Left lung (tissue), 4 donors: ENCODE measurements at regions not wholly inside any gene's neighbourhood (a gene's known extent, or its start where the extent isn't known, plus 50 kb on each side); places are given as distances from the start of the nearest gene placed in this dataset.

Experiments used
- ATAC-seq: fragments of 200-7000 bp; cut with Tn5 transposase; one replicate; pipeline ENCODE4 v1.9.1; 2020; ENCODE audit warnings: moderate library complexity
- DNase-seq, 4 donors: peaks; one replicate each; pipeline ENCODE4 v3.0.0-alpha.2; 2013 to 2020
- H3K27ac ChIP-seq, 2 donors: fragments of 200-600 bp; sonication (generic) in 1 of 2; one replicate each; pipeline versions ENCODE4 v1.5.0 to v1.8.0; 2020 to 2021
- H3K27me3 ChIP-seq, 2 donors: fragments of 200-600 bp; sonication (generic) in 1 of 2; one replicate each; pipeline versions ENCODE4 v1.5.0 to v1.8.0; 2020 to 2021
- H3K36me3 ChIP-seq, 2 donors: fragments of 200-600 bp; sonication (generic) in 1 of 2; one replicate each; pipeline versions ENCODE4 v1.5.0 to v1.8.0; 2020 to 2021
- H3K4me1 ChIP-seq, 2 donors: fragments of 200-600 bp; one replicate each; pipeline ENCODE4 v1.8.0; 2021
- H3K4me3 ChIP-seq, 2 donors: fragments of 200-600 bp; sonication (generic) in 1 of 2; one replicate each; pipeline versions ENCODE4 v1.5.0 to v1.8.0; 2020 to 2021; ENCODE audit warnings: mild to moderate bottlenecking in 1 of 2
- H3K9me3 ChIP-seq, 2 donors: fragments of 200-600 bp; sonication (generic) in 1 of 2; one replicate each; pipeline versions ENCODE4 v1.5.0 to v1.8.0; 2020 to 2021
- intact Hi-C, 2 donors: fragments of 100-400 bp; cut with DNase I; formaldehyde crosslinking; loops; one replicate each; pipeline versions ENCODE4 v1.11.2 to v1.14.2; 2022
- TF ChIP-seq, protein P1 (sequence below), 2 donors: fragments of 200-600 bp; sonication (generic) in 1 of 2; IDR thresholded peaks; one replicate each; pipeline versions ENCODE4 v1.5.0 to v1.8.0; 2021; ENCODE audit warnings: antibody characterized with exemption in 2 of 2
- donor health status: DM: no; HTN: yes; CAD: no.
- donor health status: DM: no; HTN: no; CAD: no.

- Histone ChIP-seq H3K27me3 (no peaks in the 10 kb centered on the region), H3K9me3 (no peaks in the 10 kb centered on the region), H3K4me3 (no peak overlapping the region), H3K4me1 (no peaks in the 10 kb centered on the region), H3K36me3 (no peaks in the 10 kb centered on the region), H3K27ac (no peak overlapping the region)
- ATAC-seq (no peak), DNase-seq (no peak)
- TF ChIP-seq, protein P1, sequence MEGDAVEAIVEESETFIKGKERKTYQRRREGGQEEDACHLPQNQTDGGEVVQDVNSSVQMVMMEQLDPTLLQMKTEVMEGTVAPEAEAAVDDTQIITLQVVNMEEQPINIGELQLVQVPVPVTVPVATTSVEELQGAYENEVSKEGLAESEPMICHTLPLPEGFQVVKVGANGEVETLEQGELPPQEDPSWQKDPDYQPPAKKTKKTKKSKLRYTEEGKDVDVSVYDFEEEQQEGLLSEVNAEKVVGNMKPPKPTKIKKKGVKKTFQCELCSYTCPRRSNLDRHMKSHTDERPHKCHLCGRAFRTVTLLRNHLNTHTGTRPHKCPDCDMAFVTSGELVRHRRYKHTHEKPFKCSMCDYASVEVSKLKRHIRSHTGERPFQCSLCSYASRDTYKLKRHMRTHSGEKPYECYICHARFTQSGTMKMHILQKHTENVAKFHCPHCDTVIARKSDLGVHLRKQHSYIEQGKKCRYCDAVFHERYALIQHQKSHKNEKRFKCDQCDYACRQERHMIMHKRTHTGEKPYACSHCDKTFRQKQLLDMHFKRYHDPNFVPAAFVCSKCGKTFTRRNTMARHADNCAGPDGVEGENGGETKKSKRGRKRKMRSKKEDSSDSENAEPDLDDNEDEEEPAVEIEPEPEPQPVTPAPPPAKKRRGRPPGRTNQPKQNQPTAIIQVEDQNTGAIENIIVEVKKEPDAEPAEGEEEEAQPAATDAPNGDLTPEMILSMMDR (IDR thresholded peaks at IDR 0.05): no peak
- intact Hi-C loops: no loop called here
Measured at GRCh38 chr5:161183559-161183958, 331.5 kb upstream of the ATP10B start.

GRCh38 chr5:161176221-161176620 is 324.2 kb upstream of the ATP10B start:
- Histone ChIP-seq H3K27ac (no peak overlapping the region), H3K36me3 (no peaks in the 10 kb centered on the region), H3K9me3 (no peaks in the 10 kb centered on the region), H3K4me1 (no peaks in the 10 kb centered on the region), H3K27me3 (no peaks in the 10 kb centered on the region), H3K4me3 (no peak overlapping the region)
- intact Hi-C loops: no loop called here
- DNase-seq (no peak), ATAC-seq (no peak)
- TF ChIP-seq, protein P1 (IDR thresholded peaks at IDR 0.05): no peak

DNA sequence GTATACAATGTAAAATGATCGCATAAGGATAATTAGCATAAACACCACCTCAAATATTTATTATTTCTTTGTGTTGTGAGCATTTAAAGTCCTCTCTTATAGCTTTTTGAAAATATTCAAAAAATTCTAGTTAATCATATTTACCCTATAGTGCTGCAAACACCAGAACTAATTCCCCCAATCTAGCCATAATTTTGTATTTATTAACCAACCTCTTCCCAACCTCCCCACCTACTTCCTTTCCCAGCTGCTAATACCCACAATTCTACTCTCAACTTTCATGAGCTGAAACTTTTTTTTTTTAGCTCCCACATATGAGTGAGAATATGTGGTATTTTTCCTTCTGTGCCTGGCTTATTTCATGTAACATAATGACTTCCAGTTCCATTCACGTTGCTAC is 317.8 kb upstream of the ATP10B start:
- Histone ChIP-seq H3K4me3 (no peak overlapping the region), H3K4me1 (no peaks in the 10 kb centered on the region), H3K36me3 (no peaks in the 10 kb centered on the region), H3K27ac (no peak overlapping the region), H3K27me3 (no peaks in the 10 kb centered on the region), H3K9me3 (peaks cover 0 to 5% of the 10 kb centered on the region in 2 donors)
- TF ChIP-seq, protein P1 (IDR thresholded peaks at IDR 0.05): no peak
- intact Hi-C loops: no loop called here
- ATAC-seq (no peak), DNase-seq (no peak)

DNA sequence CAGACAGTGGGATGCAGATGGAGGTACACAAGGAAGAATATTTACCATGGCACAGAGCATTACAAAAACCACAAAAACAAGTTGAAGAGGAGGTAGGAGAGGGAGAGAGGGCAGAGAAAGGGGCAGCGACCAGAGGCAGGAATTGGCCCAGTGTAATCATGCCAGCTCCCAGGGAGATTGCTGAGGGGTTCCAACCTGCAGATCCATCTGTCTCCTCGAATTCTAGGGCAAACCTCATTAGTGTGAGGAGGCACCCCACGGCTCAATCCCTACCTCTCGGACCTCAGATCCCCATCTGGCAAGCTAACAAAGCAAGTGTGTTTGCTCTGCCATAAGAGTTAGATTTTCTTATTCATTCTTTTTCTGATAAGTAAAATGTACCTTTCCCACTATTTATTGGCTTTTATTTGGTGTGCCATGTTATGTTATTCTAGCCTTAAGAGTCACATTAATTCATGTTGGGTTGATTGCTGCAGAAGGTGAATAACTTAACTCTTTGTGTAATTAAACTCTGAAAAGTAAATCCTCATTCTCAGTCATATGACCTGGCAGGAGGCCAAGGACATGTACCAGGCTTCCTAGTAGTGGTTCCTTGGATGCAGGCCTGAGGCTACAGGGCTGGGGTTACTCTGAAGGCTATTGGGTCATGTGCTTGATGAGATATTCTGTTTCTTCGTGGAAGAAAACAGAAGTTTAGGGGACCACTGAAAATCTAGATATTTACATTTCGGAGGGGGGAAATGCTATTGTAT is 315.2 kb upstream of the ATP10B start:
- Histone ChIP-seq H3K27me3 (no peaks in the 10 kb centered on the region), H3K36me3 (no peaks in the 10 kb centered on the region), H3K4me1 (no peaks in the 10 kb centered on the region), H3K9me3 (peaks cover 0 to 5% of the 10 kb centered on the region in 2 donors), H3K27ac (no peak overlapping the region), H3K4me3 (no peak overlapping the region)
- ATAC-seq: no peak
- DNase-seq: peak in 1 of 4 donors; percentile 4
- intact Hi-C loops: no loop called here
- TF ChIP-seq, protein P1 (IDR thresholded peaks at IDR 0.05): no peak

DNA sequence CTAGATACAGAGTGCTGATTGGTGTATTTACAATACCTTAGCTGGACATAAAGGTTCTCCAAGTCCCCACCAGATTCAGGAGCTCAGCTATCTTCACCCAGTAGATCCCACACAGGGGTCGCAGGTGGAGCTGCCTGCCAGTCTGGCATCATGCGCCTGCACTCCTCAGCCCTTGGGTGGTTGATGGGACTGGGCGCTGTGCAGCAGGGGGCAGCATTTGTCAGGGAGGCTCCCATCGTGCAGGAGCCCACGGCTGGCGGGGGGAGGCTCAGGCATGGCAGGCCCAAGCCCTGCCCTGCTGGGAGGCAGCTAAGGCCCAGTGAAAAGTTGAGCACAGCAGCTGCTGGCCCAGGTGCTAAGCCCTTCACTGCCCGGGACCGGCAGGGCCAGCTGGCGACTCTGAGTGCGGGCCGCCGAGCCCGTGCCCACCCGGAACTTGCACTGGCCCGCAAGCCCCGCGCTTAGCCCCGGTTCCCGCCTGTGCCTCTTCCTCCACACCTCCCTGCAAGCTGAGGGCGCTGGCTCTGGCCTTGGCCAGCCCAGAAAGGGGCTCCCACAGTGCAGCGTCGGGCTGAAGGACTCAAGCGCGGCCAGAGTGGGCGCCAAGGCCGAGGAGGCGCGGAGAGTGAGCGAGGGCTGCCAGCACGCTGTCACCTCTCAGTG is 314.1 kb upstream of the ATP10B start:
- intact Hi-C loops: no loop called here
- TF ChIP-seq, protein P1 (IDR thresholded peaks at IDR 0.05): no peak
- no peaks in the 10 kb centered on the region for H3K4me1 ChIP-seq
- ATAC-seq (no peak), DNase-seq (peak in 1 of 4 donors; percentile 72)
- no peak overlapping the region for H3K4me3 ChIP-seq
- H3K9me3 ChIP-seq: peaks cover 0 to 5% of the 10 kb centered on the region in 2 donors
- H3K36me3 ChIP-seq: no peaks in the 10 kb centered on the region
- no peaks in the 10 kb centered on the region for H3K27me3 ChIP-seq
- no peak overlapping the region for H3K27ac ChIP-seq
